K562 (cell line): ENCODE measurements at regions not wholly inside any gene's neighbourhood (a gene's known extent, or its start where the extent isn't known, plus 50 kb on each side); places are given as distances from the start of the nearest gene placed in this dataset.

Source experiments
- ATAC-seq: fragments of 200-7000 bp; cut with Tn5 transposase; 3 replicates; pipeline ENCODE4 v1.9.1; 2020; ENCODE audit warnings: moderate library complexity
- BruUV-seq: library from RNA; stranded (reverse); fragments of 400-500 nt; replicated peaks from 2 replicates; lab custom pipeline; 2021; lab: Mats Ljungman, UMichigan
- CTCF ChIA-PET: fragments of 300-600 bp; formaldehyde crosslinking; extraction: SDS; loops from one replicate; lab custom pipeline; 2021; ENCODE audit warnings: low intra/inter-chr PET ratio; lab: Yijun Ruan, JAX
- POLR2A ChIA-PET: fragments of 300-600, 350-650 bp; sonication (Branson Sonifier 250); formaldehyde crosslinking; extraction: SDS; loops from one replicate; lab custom pipeline; 2021; ENCODE audit warnings: antibody characterized with exemption, inconsistent platforms; lab: Yijun Ruan, JAX
- DNase-seq, 4 experiments: peaks; one replicate each; pipeline versions ENCODE4 v3.0.0 to v3.0.0-alpha.2; 2011 to 2018; ENCODE audit warnings: low spot score in 3 of 4, mixed read lengths in 3 of 4; ENCODE audit errors: extremely low read depth in 1 of 4
- FAIRE-seq: peaks from 2 replicates; lab custom pipeline; 2011; peaks lifted over from hg19 to GRCh38; lab: Jason Lieb, UNC
- H2AFZ ChIP-seq: 2 replicates; pipeline ENCODE4 v1.6.0; 2011; ENCODE audit warnings: low read depth, low read length, control low read depth, inconsistent platforms
- H3K27ac ChIP-seq: fragments of 200-600 bp; 3 replicates; pipeline ENCODE4 v1.8.0; 2011; ENCODE audit warnings: low read depth, mild to moderate bottlenecking, control low read depth, inconsistent platforms, low read length, moderate library complexity, mixed read lengths; ENCODE audit errors: extremely low read depth
- H3K27me3 ChIP-seq, 2 experiments: fragments of 300-600 bp in 1 of 2; 2 replicates in 1 of 2; 3 replicates in 1 of 2; pipeline versions ENCODE4 v1.6.0 to v1.8.0; 2011; ENCODE audit warnings: inconsistent platforms in 2 of 2, low read length in 2 of 2, mild to moderate bottlenecking in 1 of 2, mixed read lengths in 1 of 2, moderate library complexity in 1 of 2; ENCODE audit not compliant: control insufficient read depth in 2 of 2, insufficient read depth in 2 of 2
- H3K36me3 ChIP-seq: fragments of 300-600 bp; 3 replicates; pipeline ENCODE4 v1.8.0; 2011; ENCODE audit warnings: mild to moderate bottlenecking, low read length, inconsistent platforms; ENCODE audit not compliant: control insufficient read depth, insufficient read depth
- H3K4me1 ChIP-seq, 2 experiments: fragments of 200-600 bp in 1 of 2; replicated peaks in 1 of 2; 2 replicates in 1 of 2; 3 replicates in 1 of 2; pipeline versions ENCODE4 v1.5.1 to v1.8.0; 2011; ENCODE audit warnings: inconsistent platforms in 2 of 2, low read length in 2 of 2, mild to moderate bottlenecking in 1 of 2, mixed read lengths in 1 of 2, moderate library complexity in 1 of 2; ENCODE audit not compliant: control insufficient read depth in 2 of 2, insufficient read depth in 2 of 2
- H3K4me2 ChIP-seq: 2 replicates; pipeline ENCODE4 v1.6.1; 2011; ENCODE audit warnings: low read length, control low read depth, inconsistent platforms, mixed read lengths; ENCODE audit not compliant: insufficient read depth
- H3K4me3 ChIP-seq: fragments of 200-600 bp; sonication (generic), shearing (Covaris generic); 2 replicates; pipeline ENCODE4 v1.5.1; 2016; ENCODE audit warnings: control low read depth, inconsistent platforms
- H3K79me2 ChIP-seq: fragments of 200-600 bp; 3 replicates; pipeline ENCODE4 v1.8.0; 2011; ENCODE audit warnings: low read length, inconsistent platforms; ENCODE audit not compliant: control insufficient read depth, insufficient read depth
- H3K9ac ChIP-seq, 2 experiments: 2 replicates each; pipeline versions ENCODE4 v1.6.0 to v1.6.1; 2011; ENCODE audit warnings: low read depth in 2 of 2, low read length in 2 of 2, control low read depth in 1 of 2, inconsistent platforms in 1 of 2, mild to moderate bottlenecking in 1 of 2, mixed read lengths in 1 of 2; ENCODE audit not compliant: insufficient read depth in 1 of 2
- H3K9me1 ChIP-seq: one replicate; pipeline ENCODE4 v1.6.0; 2011; ENCODE audit warnings: inconsistent platforms, mild to moderate bottlenecking, low read length, moderate library complexity; ENCODE audit not compliant: control insufficient read depth, insufficient read depth
- H3K9me3 ChIP-seq: replicated peaks from 2 replicates; pipeline ENCODE4 v1.5.1; 2011; ENCODE audit warnings: low read depth, low read length, inconsistent platforms; ENCODE audit not compliant: control insufficient read depth, insufficient read depth
- H4K20me1 ChIP-seq: replicated peaks from 2 replicates; pipeline ENCODE4 v1.6.1; 2011; ENCODE audit warnings: low read length, inconsistent platforms, mixed read lengths; ENCODE audit not compliant: control insufficient read depth, insufficient read depth
- AFF1 ChIP-seq, 2 experiments: fragments of 450-650 bp; IDR thresholded peaks; 2 replicates each; pipeline ENCODE4 v1.6.1; 2018; ENCODE audit warnings: mild to moderate bottlenecking in 2 of 2, low read depth in 1 of 2; ENCODE audit not compliant: partially characterized antibody in 2 of 2
- ARID4B ChIP-seq: sonication (generic); formaldehyde crosslinking; IDR thresholded peaks from 2 replicates; pipeline ENCODE4 v1.8.0; 2022; ENCODE audit warnings: mild to moderate bottlenecking, missing genetic modification reagents
- ATF2 ChIP-seq: sonication (generic); formaldehyde crosslinking; IDR thresholded peaks from 2 replicates; pipeline ENCODE4 v1.8.1; 2022; ENCODE audit warnings: missing genetic modification reagents
- CSDE1 ChIP-seq, 2 experiments: fragments of 450-650 bp; IDR thresholded peaks; 2 replicates each; pipeline ENCODE4 v1.6.1; 2016; ENCODE audit warnings: mild to moderate bottlenecking in 1 of 2
- GATAD2B ChIP-seq: fragments of 450-650 bp; IDR thresholded peaks from 2 replicates; pipeline ENCODE4 v1.6.1; 2017; ENCODE audit warnings: mild to moderate bottlenecking, borderline replicate concordance
- RAD21 ChIP-seq, 2 experiments: fragments of 250-450 bp in 1 of 2; fragments of 450-650 bp in 1 of 2; sonication (Bioruptor Pico) in 1 of 2; formaldehyde crosslinking in 1 of 2; IDR thresholded peaks in 1 of 2; conservative IDR thresholded peaks in 1 of 2; 2 replicates each; pipeline versions ENCODE4 v1.4.0 to v1.8.0; 2020 to 2022; ENCODE audit warnings: mild to moderate bottlenecking in 2 of 2, moderate library complexity in 1 of 2
- RBFOX2 ChIP-seq: fragments of 200-400 bp; formaldehyde crosslinking; IDR thresholded peaks from 2 replicates; pipeline ENCODE4 v1.6.1; 2017; ENCODE audit warnings: low read depth, mild to moderate bottlenecking, low read length, moderate library complexity
- TAF7 ChIP-seq: fragments of 450-650 bp; IDR thresholded peaks from 2 replicates; pipeline ENCODE4 v1.6.1; 2016; ENCODE audit warnings: missing genetic modification characterization, missing compliant biosample characterization
- ZNF143 ChIP-seq: sonication (generic); formaldehyde crosslinking; IDR thresholded peaks from 2 replicates; pipeline ENCODE4 v1.9.0; 2022; ENCODE audit warnings: mild to moderate bottlenecking, missing genetic modification reagents
- ZNF311 ChIP-seq: fragments of 250-450 bp; sonication (Bioruptor Pico); IDR thresholded peaks from 2 replicates; pipeline ENCODE4 v1.4.0; 2020; ENCODE audit warnings: mild to moderate bottlenecking, moderate library complexity
- ZNF507 ChIP-seq: conservative IDR thresholded peaks from 2 replicates; pipeline ENCODE4 v1.6.1; 2017; ENCODE audit warnings: missing genetic modification characterization, missing compliant biosample characterization
- whole genome bisulfite sequencing: fragments of 100-300 bp; shearing (Covaris generic); methylation state at CpG from one replicate; pipeline ENCODE4 v1.1.6; 2016; ENCODE audit warnings: low coverage, mixed read lengths; ENCODE audit not compliant: insufficient coverage; ENCODE audit errors: missing lambda C conversion rate; 5-methylcytosine and 5-hydroxymethylcytosine counted together
- in situ Hi-C: fragments of 300-500 bp; cut with MboI; formaldehyde crosslinking; loops from 4 replicates; pipeline ENCODE4 v1.15.0; 2018; ENCODE audit warnings: inconsistent platforms, mixed read lengths
- intact Hi-C: fragments of 100-400 bp; cut with micrococcal nuclease; formaldehyde crosslinking; loops from 2 replicates; pipeline ENCODE4 v1.14.2; 2022

GRCh38 chr5:99636663-99637062 is 707.9 kb upstream of the CHD1 start:
- Histone ChIP-seq H3K36me3 (no peaks in the 10 kb centered on the region), H4K20me1 (no peaks in the 10 kb centered on the region), H3K4me3 (no peak overlapping the region), H3K27ac (no peak overlapping the region), H2AFZ (no peak overlapping the region), H3K79me2 (no peaks in the 10 kb centered on the region), H3K27me3 (no peaks in the 10 kb centered on the region), H3K9me1 (no peaks in the 10 kb centered on the region), H3K4me1 (no peaks in the 10 kb centered on the region), H3K4me2 (no peak overlapping the region), H3K9ac (no peak overlapping the region), H3K9me3 (no peaks in the 10 kb centered on the region; the same call in 1 of the 2 replicates)
- no TSS peak for BruUV-seq
- ChIA-PET POLR2A (no interaction called here), CTCF (no interaction called here)
- intact Hi-C loops: no loop called here
- WGBS: 0% methylated on average over 2 of the region's 2 CpGs
- FAIRE-seq: no peak
- ATAC-seq: no peak
- no peak for DNase-seq
- in situ Hi-C loops: no loop called here
- TF ChIP-seq TAF7 (tag) (no peak), ZNF143 (CRISPR knock-in tag) (no peak), CSDE1 (IDR thresholded peaks at IDR 0.05) (no peak), ATF2 (no peak), ZNF311 (no peak), GATAD2B (no peak), ARID4B (CRISPR knock-in tag) (no peak), RAD21 (CRISPR knock-in tag; conservative IDR thresholded peaks at IDR 0.05 in 1 of 2, IDR thresholded peaks at IDR 0.05 in 1 of 2) (no peak), RBFOX2 (no peak), ZNF507 (tag) (no peak), AFF1 (IDR thresholded peaks at IDR 0.05; ENCODE audit: low read depth in 1 of 2, partially characterized antibody in 2 of 2) (no peak)
